Uterus (tissue), 3 donors: ENCODE measurements at regions not wholly inside any gene's neighbourhood (a gene's known extent, or its start where the extent isn't known, plus 50 kb on each side); places are given as distances from the start of the nearest gene placed in this dataset.

Source experiments
- DNase-seq, 2 donors: peaks; one replicate each; pipeline ENCODE4 v3.0.0-alpha.2; 2019 to 2020
- H3K27ac ChIP-seq, 2 donors: fragments of 200-600 bp; sonication (generic); 1 replicate in 1 of 2; 2 replicates in 1 of 2; pipeline ENCODE4 v1.5.1; 2016 to 2018
- H3K27me3 ChIP-seq, 2 donors: fragments of 200-600 bp; sonication (generic); one replicate each; pipeline ENCODE4 v1.5.1; 2018 to 2019; ENCODE audit warnings: control low read depth in 1 of 2
- H3K36me3 ChIP-seq, 2 donors: fragments of 200-600 bp; sonication (generic); one replicate each; pipeline ENCODE4 v1.5.1; 2019; ENCODE audit warnings: control low read depth in 1 of 2
- H3K4me1 ChIP-seq, 2 donors: fragments of 200-600 bp; sonication (generic); one replicate each; pipeline ENCODE4 v1.5.1; 2018 to 2019; ENCODE audit warnings: control low read depth in 1 of 2
- H3K4me3 ChIP-seq, 2 donors: fragments of 200-600 bp; sonication (generic); 1 replicate in 1 of 2; 2 replicates in 1 of 2; pipeline ENCODE4 v1.5.1; 2018 to 2019; ENCODE audit warnings: mild to moderate bottlenecking in 1 of 2
- H3K9me3 ChIP-seq, 2 donors: fragments of 200-600 bp; sonication (generic); one replicate each; pipeline ENCODE4 v1.5.1; 2019; ENCODE audit warnings: control low read depth in 1 of 2
- CTCF ChIP-seq, 4 experiments: fragments of 200-600 bp in 2 of 4; fragments of 450-650 bp in 2 of 4; sonication (generic) in 2 of 4; IDR thresholded peaks; one replicate each; pipeline ENCODE4 v1.5.1; 2016 to 2019; ENCODE audit warnings: antibody characterized with exemption in 4 of 4, mild to moderate bottlenecking in 2 of 4, moderate library complexity in 1 of 4
- POLR2A ChIP-seq, 2 donors: fragments of 450-650 bp; IDR thresholded peaks; one replicate each; pipeline ENCODE4 v1.6.1; 2016; ENCODE audit warnings: antibody characterized with exemption in 2 of 2, mild to moderate bottlenecking in 1 of 2, moderate library complexity in 1 of 2
- intact Hi-C: fragments of 100-400 bp; cut with DNase I; formaldehyde crosslinking; loops from one replicate; pipeline ENCODE4 v1.15.1; 2023; ENCODE audit warnings: low total_unique reads
- donor health status: DM: yes; HTN: yes; CAD: no.

- Histone ChIP-seq H3K27ac (no peak overlapping the region), H3K27me3 (no peaks in the 10 kb centered on the region), H3K36me3 (no peaks in the 10 kb centered on the region), H3K4me3 (no peak overlapping the region), H3K9me3 (no peaks in the 10 kb centered on the region), H3K4me1 (no peaks in the 10 kb centered on the region)
- DNase-seq: no peak
- intact Hi-C loops: no loop called here
- TF ChIP-seq POLR2A (IDR thresholded peaks at IDR 0.05): no peak
Observed at GRCh38 chr1:217109928-217110327, 386.7 kb upstream of the ESRRG start.

GRCh38 chr1:217106231-217106901 is 383.1 kb upstream of the ESRRG start:
- Histone ChIP-seq H3K36me3 (no peaks in the 10 kb centered on the region), H3K27me3 (no peaks in the 10 kb centered on the region), H3K9me3 (no peaks in the 10 kb centered on the region), H3K4me1 (no peaks in the 10 kb centered on the region), H3K4me3 (no peak overlapping the region), H3K27ac (no peak overlapping the region)
- intact Hi-C loops: no loop called here
- no peak for TF ChIP-seq CTCF (IDR thresholded peaks at IDR 0.05)
- no peak for TF ChIP-seq POLR2A (IDR thresholded peaks at IDR 0.05)
- no peak for DNase-seq

GRCh38 chr1:217105437-217105836 is 382.2 kb upstream of the ESRRG start:
- no peaks in the 10 kb centered on the region for H3K9me3 ChIP-seq
- no peak overlapping the region for H3K4me3 ChIP-seq
- H3K4me1 ChIP-seq: no peaks in the 10 kb centered on the region
- TF ChIP-seq CTCF (IDR thresholded peaks at IDR 0.05) (no peak), POLR2A (IDR thresholded peaks at IDR 0.05) (no peak)
- H3K36me3 ChIP-seq: no peaks in the 10 kb centered on the region
- intact Hi-C loops: no loop called here
- no peak overlapping the region for H3K27ac ChIP-seq
- DNase-seq: no peak
- H3K27me3 ChIP-seq: no peaks in the 10 kb centered on the region

GRCh38 chr1:217097819-217098218 is 374.6 kb upstream of the ESRRG start:
- no peaks in the 10 kb centered on the region for H3K4me1 ChIP-seq
- H3K4me3 ChIP-seq: no peak overlapping the region
- H3K36me3 ChIP-seq: no peaks in the 10 kb centered on the region
- no peaks in the 10 kb centered on the region for H3K9me3 ChIP-seq
- intact Hi-C loops: no loop called here
- DNase-seq: no peak
- TF ChIP-seq CTCF (IDR thresholded peaks at IDR 0.05) (no peak), POLR2A (IDR thresholded peaks at IDR 0.05) (no peak)
- H3K27me3 ChIP-seq: no peaks in the 10 kb centered on the region
- H3K27ac ChIP-seq: no peak overlapping the region

- no peak for TF ChIP-seq POLR2A (IDR thresholded peaks at IDR 0.05)
- TF ChIP-seq CTCF (IDR thresholded peaks at IDR 0.05): no peak
- DNase-seq: no peak
- Histone ChIP-seq H3K27ac (no peak overlapping the region), H3K9me3 (no peaks in the 10 kb centered on the region), H3K36me3 (no peaks in the 10 kb centered on the region), H3K4me3 (no peak overlapping the region), H3K27me3 (no peaks in the 10 kb centered on the region), H3K4me1 (no peaks in the 10 kb centered on the region)
- intact Hi-C loops: no loop called here
Observed at GRCh38 chr1:217096200-217096599, 373.0 kb upstream of the ESRRG start.
